A172 (cell line): ENCODE measurements at regions not wholly inside any gene's neighbourhood (a gene's known extent, or its start where the extent isn't known, plus 50 kb on each side); places are given as distances from the start of the nearest gene placed in this dataset.

Experiments
- DNase-seq: peaks from one replicate; pipeline ENCODE4 v3.0.0-alpha.2; 2015; ENCODE audit warnings: low spot score

GRCh38 chr10:117716889-117717288 lies 174.3 kb downstream of the EMX2 start:
- DNase-seq, result no peak

GRCh38 chr10:117718986-117719920 lies 176.7 kb downstream of the EMX2 start:
- DNase-seq, result peak; percentile 32

GRCh38 chr10:117720931-117721835 lies 178.6 kb downstream of the EMX2 start:
- DNase-seq, result no peak

- DNase-seq, result no peak
Observed at GRCh38 chr10:117721873-117722272, 179.3 kb downstream of the EMX2 start.

- DNase-seq, result no peak
Observed at GRCh38 chr10:117723343-117723742, 180.8 kb downstream of the EMX2 start.

GRCh38 chr10:117725993-117726392 lies 183.4 kb downstream of the EMX2 start:
- DNase-seq, result no peak

GRCh38 chr10:117726596-117727295 lies 184.2 kb downstream of the EMX2 start:
- no peak for DNase-seq

GRCh38 chr10:117727421-117727820 lies 184.9 kb downstream of the EMX2 start:
- no peak for DNase-seq

- no peak for DNase-seq
Observed at GRCh38 chr10:117728087-117728486, 185.5 kb downstream of the EMX2 start.

GRCh38 chr10:117729156-117729555 lies 186.6 kb downstream of the EMX2 start:
- DNase-seq, result no peak

GRCh38 chr10:117731121-117731791 lies 188.7 kb downstream of the EMX2 start:
- DNase-seq, result no peak

GRCh38 chr10:117734731-117735405 lies 192.3 kb downstream of the EMX2 start:
- DNase-seq, result no peak

GRCh38 chr10:117736655-117737054 lies 194.1 kb downstream of the EMX2 start:
- peak; percentile 80 for DNase-seq

GRCh38 chr10:117740088-117740487 lies 197.5 kb downstream of the EMX2 start:
- no peak for DNase-seq

- DNase-seq, result no peak
Observed at GRCh38 chr10:117740691-117741222, 198.2 kb downstream of the EMX2 start.

GRCh38 chr10:117741524-117741923 lies 199.0 kb downstream of the EMX2 start:
- no peak for DNase-seq

GRCh38 chr10:117743509-117743908 lies 201.0 kb downstream of the EMX2 start:
- no peak for DNase-seq

GRCh38 chr10:117745301-117745700 lies 202.8 kb downstream of the EMX2 start:
- no peak for DNase-seq

GRCh38 chr10:117746541-117747448 lies 204.2 kb downstream of the EMX2 start:
- DNase-seq, result no peak
